WTC11 (cell line): ENCODE measurements at regions not wholly inside any gene's neighbourhood (a gene's known extent, or its start where the extent isn't known, plus 50 kb on each side); places are given as distances from the start of the nearest gene placed in this dataset.

ENCODE experiments used
- ATAC-seq: fragments of 200-7000 bp; cut with Tn5 transposase; 2 replicates; pipeline ENCODE4 v1.10.0; 2021; ENCODE audit warnings: mild to moderate bottlenecking, moderate library complexity
- CTCF ChIA-PET: fragments of 300-600 bp; sonication (Branson Sonifier 250); formaldehyde crosslinking; loops from one replicate; lab custom pipeline; 2021; ENCODE audit warnings: antibody characterized with exemption; lab: Charles Lee
- POLR2A ChIA-PET: fragments of 350-600 bp; sonication (Branson Sonifier 250); formaldehyde crosslinking; loops from one replicate; lab custom pipeline; 2021; ENCODE audit warnings: antibody characterized with exemption; lab: Charles Lee
- DNase-seq: peaks from one replicate; pipeline ENCODE4 v3.0.0; 2021; ENCODE audit warnings: low spot score
- H3K27ac Mint-ChIP-seq: 2 replicates; pipeline ENCODE4 v1.8.0; 2021; ENCODE audit warnings: mixed read lengths
- H3K27me3 Mint-ChIP-seq: 2 replicates; pipeline ENCODE4 v1.8.0; 2021; ENCODE audit warnings: low read depth, mild to moderate bottlenecking, moderate library complexity, mixed read lengths
- H3K36me3 Mint-ChIP-seq: 2 replicates; pipeline ENCODE4 v1.8.0; 2021; ENCODE audit warnings: mixed read lengths
- H3K4me1 Mint-ChIP-seq: 2 replicates; pipeline ENCODE4 v1.8.0; 2022; ENCODE audit warnings: mixed read lengths
- H3K4me3 Mint-ChIP-seq: 2 replicates; pipeline ENCODE4 v1.8.0; 2021; ENCODE audit warnings: mild to moderate bottlenecking, moderate library complexity, mixed read lengths
- H3K9me3 Mint-ChIP-seq: 2 replicates; pipeline ENCODE4 v1.8.0; 2021; ENCODE audit warnings: mixed read lengths
- ATF6 ChIP-seq: sonication (generic); formaldehyde crosslinking; IDR thresholded peaks from 2 replicates; pipeline ENCODE4 v1.8.1; 2023; ENCODE audit warnings: mild to moderate bottlenecking, missing genetic modification reagents
- CREB1 ChIP-seq: sonication (generic); formaldehyde crosslinking; IDR thresholded peaks from 2 replicates; pipeline ENCODE4 v1.8.0; 2023; ENCODE audit warnings: mild to moderate bottlenecking, missing genetic modification reagents
- FOXP1 ChIP-seq: sonication (generic); formaldehyde crosslinking; IDR thresholded peaks from 2 replicates; pipeline ENCODE4 v1.8.0; 2022; ENCODE audit warnings: missing genetic modification reagents, mild to moderate bottlenecking, moderate library complexity, borderline replicate concordance
- FOXP4 ChIP-seq: sonication (generic); formaldehyde crosslinking; IDR thresholded peaks from 2 replicates; pipeline ENCODE4 v1.8.0; 2022; ENCODE audit warnings: mild to moderate bottlenecking, missing genetic modification reagents
- HMGXB4 ChIP-seq: sonication (generic); formaldehyde crosslinking; IDR thresholded peaks from 2 replicates; pipeline ENCODE4 v1.8.1; 2023; ENCODE audit warnings: mild to moderate bottlenecking, moderate library complexity, missing genetic modification reagents
- IRF2 ChIP-seq: sonication (generic); formaldehyde crosslinking; IDR thresholded peaks from 2 replicates; pipeline ENCODE4 v1.8.0; 2022; ENCODE audit warnings: low read depth, missing genetic modification reagents, borderline replicate concordance
- NR1H2 ChIP-seq: sonication (generic); formaldehyde crosslinking; IDR thresholded peaks from 2 replicates; pipeline ENCODE4 v1.9.0; 2021; ENCODE audit warnings: mild to moderate bottlenecking, moderate library complexity, missing genetic modification reagents
- PRDM15 ChIP-seq: sonication (generic); formaldehyde crosslinking; IDR thresholded peaks from 2 replicates; pipeline ENCODE4 v1.8.0; 2022; ENCODE audit warnings: missing genetic modification reagents
- TCF7 ChIP-seq: sonication (generic); formaldehyde crosslinking; IDR thresholded peaks from 2 replicates; pipeline ENCODE4 v1.8.0; 2022; ENCODE audit warnings: mild to moderate bottlenecking, low read depth, missing genetic modification reagents, moderate library complexity
- TP53 ChIP-seq: sonication (generic); formaldehyde crosslinking; IDR thresholded peaks from 2 replicates; pipeline ENCODE4 v1.8.1; 2023; ENCODE audit warnings: mild to moderate bottlenecking, missing genetic modification reagents
- ZNF317 ChIP-seq: sonication (generic); formaldehyde crosslinking; IDR thresholded peaks from 2 replicates; pipeline ENCODE4 v1.8.1; 2023; ENCODE audit warnings: low read depth, mild to moderate bottlenecking, moderate library complexity, missing genetic modification reagents, borderline replicate concordance

- no peak overlapping the region for H3K4me3 Mint-ChIP-seq
- no peak overlapping the region for H3K27ac Mint-ChIP-seq
- no peaks in the 10 kb centered on the region for H3K36me3 Mint-ChIP-seq
- DNase-seq (no peak), ATAC-seq (no peak)
- TF ChIP-seq NR1H2 (no peak), IRF2 (CRISPR knock-in tag) (no peak), ATF6 (CRISPR knock-in tag) (no peak), PRDM15 (CRISPR knock-in tag) (no peak), ZNF317 (CRISPR knock-in tag) (no peak), HMGXB4 (CRISPR knock-in tag) (no peak), TP53 (no peak)
- H3K27me3 Mint-ChIP-seq, result no peaks in the 10 kb centered on the region
- ChIA-PET POLR2A (no interaction called here), CTCF (no interaction called here)
- H3K9me3 Mint-ChIP-seq, result no peaks in the 10 kb centered on the region
- peaks cover 17% of the 10 kb centered on the region for H3K4me1 Mint-ChIP-seq
Observed at GRCh38 chr5:103617090-103617489, 54.5 kb upstream of the NUDT12 start.

GRCh38 chr5:103612545-103612944 lies 50.0 kb upstream of the NUDT12 start:
- Mint-ChIP-seq H3K9me3 (peaks cover 3% of the 10 kb centered on the region; the same call in 1 of the 2 replicates), H3K4me1 (peaks cover 18% of the 10 kb centered on the region), H3K36me3 (no peaks in the 10 kb centered on the region), H3K27me3 (no peaks in the 10 kb centered on the region), H3K27ac (no peak overlapping the region), H3K4me3 (no peak overlapping the region)
- peak; percentile 51 for ATAC-seq
- CTCF ChIA-PET, result interaction anchor here (1.1 kb wide), 1 partner anchor 25 kb away, joined by 4 read pairs; no protein-coding TSS in a partner anchor
- TF ChIP-seq CREB1 (CRISPR knock-in tag), result no peak
- TF ChIP-seq FOXP1, result no peak
- no peak for TF ChIP-seq TCF7 (CRISPR knock-in tag)
- TF ChIP-seq FOXP4 (CRISPR knock-in tag), result no peak
- POLR2A ChIA-PET, result no interaction called here
- DNase-seq, result no peak
